GM19328 (cell line): ENCODE measurements at regions not wholly inside any gene's neighbourhood (a gene's known extent, or its start where the extent isn't known, plus 50 kb on each side); places are given as distances from the start of the nearest gene placed in this dataset.
"Not testable (repeated sequence)": the region's sequence is repeated elsewhere in the genome, so short reads cannot be mapped to it uniquely, and the experiment has no call there.

ENCODE experiments used
- ATAC-seq: cut with Tn5 transposase; IDR thresholded peaks from one replicate; pipeline ENCODE4 v1.9.1; 2021; ENCODE audit warnings: mild to moderate bottlenecking, moderate library complexity; ENCODE audit not compliant: unreplicated experiment

DNA sequence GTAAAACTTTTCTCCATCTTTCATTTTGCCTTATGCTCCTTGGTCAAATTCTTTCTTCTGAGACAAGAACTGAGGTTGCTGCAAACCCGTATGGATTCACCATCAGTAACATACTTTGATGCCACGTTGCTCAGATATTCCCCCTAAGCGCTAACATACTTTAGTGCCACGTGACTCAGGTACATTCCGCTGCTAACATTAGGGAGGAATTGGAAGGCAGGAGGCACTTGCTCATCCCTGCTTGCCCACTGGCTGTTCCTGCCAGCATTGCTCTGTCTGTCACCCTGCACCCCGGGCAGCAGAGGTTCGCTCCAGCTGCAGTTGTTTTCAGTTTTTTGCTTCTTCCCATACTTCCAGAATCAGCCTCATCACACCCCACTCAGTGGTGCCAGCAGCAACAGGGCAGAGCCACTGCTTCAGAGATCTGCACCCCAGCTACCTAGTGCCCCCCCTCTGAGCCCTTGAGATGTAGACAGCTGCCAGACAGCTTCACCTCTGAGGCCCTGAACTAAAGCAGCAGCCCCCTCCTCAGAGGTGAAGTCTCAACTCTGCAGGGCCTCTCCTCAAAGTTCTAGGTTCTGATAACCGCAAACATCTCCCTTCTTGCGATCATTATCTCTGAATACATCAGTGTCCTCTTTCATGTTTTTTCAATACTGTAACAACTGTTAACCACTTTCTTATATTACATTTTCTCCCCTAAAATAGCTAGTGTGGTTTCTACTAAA, 228.0 kb upstream of the KIF2A start:
- ATAC-seq, result no peak

DNA sequence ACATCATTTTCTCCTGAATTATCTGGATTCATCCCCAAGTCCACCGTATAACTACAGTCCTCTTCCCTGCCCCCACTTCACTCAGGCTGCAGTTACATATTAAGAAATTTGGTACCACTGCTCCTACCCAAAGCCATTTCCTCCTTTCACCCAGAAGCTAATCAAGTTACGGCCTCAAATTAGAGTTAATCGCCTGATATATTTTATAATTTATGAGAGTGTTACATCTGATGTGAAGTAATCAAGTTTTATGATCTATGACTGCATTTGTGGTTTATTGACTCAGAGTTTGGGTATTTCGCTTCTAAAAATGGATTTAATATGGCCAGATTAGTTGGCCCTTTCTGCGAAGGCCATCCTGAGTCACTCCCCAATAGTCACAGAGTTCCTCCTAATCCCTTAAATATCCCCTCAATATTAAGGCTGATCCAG, 223.6 kb upstream of the KIF2A start:
- ATAC-seq, result no peak

DNA sequence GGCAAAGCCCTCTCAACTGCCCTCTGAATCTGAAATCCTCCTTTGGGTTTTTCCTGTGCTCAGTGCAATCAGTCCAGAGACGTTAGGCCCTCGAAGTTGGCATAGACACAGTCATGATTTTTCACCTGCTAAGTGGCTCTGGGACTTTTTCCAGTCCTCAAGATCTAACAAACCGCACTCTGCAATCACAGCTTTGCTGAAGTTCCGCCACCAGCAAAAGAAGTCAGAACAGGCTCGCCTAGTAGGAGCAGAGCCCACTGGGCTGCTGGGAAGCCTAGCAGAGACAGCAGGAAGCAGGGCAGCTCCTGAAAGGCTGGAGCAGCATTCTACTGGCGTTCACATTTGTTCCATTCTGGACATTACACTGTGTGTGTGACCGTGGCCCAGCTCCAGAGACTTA, 222.8 kb upstream of the KIF2A start:
- ATAC-seq, result no peak

DNA sequence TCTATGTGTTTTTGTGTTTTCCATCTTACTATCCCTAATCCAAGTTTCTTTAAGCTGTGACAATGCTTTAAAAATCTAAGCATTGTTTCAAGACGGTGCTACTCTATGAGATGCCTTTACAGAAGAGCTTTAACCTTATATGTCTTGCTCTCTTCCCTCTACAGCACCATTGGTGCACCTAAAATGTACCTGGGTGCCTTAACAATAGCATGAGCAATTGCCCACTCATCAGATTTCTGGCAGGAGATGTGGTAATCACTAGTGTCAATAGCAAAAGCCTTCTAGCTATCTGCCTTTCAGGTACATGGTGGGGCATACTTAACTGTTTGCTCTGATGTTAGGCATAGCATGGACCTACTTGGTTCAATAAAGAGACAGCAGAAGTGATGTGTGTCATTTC, 222.3 kb upstream of the KIF2A start:
- no peak for ATAC-seq

DNA sequence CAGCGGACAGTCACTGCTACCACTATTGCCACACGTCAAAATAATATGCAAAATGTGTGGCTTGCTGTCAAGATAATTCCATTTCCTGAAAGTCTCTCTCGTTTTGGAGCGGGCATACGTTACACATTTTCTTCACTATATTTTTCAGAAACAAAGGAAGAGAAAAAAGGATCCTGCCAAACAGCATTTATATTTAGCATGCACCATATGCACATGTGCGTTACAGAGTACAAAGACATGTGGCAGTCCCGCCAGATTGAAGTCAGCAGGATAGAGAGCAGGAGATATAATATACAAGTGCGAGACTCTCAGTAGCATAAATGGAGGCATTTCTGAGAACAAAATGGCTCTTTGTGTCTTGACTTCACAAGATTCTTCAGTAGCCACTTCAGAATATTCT, 221.6 kb upstream of the KIF2A start:
- ATAC-seq, result no peak

DNA sequence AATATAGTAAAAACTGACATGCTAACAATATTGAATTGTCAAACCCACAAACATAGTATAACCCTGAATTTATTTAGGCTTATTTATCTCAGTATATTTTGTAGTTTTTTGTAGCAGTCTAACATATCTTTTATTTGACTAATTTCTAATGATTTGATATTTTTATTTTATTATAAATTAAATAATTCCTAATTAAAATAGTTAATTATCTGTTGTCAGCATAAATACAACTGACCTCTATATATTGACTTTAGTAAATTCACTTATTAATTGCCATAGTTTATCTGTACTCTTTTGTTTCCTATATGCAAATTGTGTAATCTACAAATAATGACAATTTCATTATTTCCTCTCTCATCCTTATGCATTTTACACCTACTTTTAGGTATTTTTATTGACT, 215.1 kb upstream of the KIF2A start:
- ATAC-seq, result no peak

DNA sequence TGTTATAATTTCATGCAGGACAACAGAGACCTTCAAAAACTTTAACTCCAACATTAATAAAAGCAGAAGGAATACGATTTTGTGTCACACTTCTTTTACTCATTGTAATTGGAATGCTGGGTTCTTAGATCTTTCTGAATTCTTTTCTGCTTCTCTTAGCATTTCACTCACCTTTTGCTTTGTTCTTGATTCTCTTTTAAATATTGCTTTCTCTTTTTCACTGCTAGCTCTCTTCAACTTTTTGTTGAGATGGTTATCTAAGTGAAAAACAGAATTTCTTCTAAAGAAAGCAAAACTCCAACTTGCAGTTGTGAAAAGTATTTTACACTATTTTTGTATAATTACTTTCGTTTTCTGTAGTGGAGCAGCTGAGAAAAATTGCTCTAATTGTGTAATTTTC, 212.6 kb upstream of the KIF2A start:
- no peak for ATAC-seq

DNA sequence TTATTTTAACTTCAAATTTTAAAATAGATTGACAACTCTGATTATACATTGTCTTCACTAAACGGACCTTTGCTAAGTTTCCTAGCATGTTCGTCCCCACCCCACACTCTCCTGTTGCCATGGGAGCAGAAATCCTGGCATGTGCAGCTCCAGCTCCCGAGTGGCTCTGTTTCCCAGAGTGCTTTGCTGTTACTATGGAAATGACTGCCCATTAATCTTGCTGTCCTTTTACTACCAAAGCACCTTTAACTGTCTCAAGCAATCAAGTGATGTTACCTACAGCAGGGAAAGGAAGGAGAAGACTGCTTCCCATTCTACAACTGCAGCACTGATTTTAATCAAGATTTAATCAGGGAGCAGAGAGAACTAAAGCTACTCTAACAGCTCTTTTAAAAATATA, 212.0 kb upstream of the KIF2A start:
- ATAC-seq, result no peak

DNA sequence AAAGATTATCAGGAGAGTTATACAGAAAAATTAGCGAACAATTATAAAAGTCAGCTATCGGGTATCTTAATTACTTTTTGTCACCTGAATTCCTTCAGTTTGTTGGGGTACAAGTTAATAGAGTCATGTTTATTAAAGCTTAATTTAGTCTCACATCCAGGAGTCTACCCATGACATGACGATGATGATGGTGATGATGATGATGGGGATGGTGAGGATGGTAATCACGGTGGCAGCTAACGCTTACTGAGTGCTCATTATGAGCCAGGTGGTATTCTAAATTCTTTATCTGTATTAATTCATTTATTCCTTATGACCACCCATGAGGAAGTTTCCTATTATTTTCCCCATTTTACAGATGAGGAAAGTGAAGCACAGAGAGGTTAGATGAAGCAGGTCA, 208.6 kb upstream of the KIF2A start:
- no peak for ATAC-seq

DNA sequence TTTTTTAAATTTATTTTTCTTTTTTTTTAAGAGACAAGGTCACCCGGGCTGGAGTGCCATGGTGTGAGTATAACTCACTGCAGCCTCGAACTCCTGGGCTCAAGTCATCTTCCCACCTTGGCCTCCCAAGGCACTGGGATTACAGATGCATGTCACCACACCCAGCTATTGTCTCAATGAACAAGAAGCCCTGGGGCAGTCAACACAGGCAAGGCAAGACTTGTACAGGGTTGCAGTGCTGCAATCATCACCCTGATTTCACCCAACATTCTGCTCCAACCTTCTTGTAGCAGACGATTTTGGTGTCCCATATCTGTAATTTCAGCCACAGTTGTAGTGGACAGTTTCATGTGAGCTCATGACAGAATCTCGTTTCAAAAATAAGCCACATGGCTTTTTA, 205.8 kb upstream of the KIF2A start:
- no peak for ATAC-seq

DNA sequence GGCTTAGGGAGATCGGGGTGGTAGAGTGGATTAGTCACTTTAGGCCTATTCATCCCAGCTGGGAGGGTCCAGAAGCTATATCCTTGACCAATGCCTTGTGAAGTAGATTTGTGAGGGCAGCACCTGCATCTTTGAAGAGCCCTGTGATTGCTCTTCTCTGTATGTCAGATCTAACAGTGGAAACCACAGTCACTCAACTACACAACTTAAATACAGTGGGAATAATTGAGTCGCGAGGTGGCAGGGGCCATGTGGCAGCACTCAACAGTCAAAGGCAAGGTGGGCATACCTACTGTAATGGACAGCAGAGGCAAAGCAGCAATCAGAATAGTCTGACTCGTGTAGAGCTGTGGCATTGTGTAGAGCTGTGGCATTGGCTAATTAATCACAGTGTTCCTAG, 202.1 kb upstream of the KIF2A start:
- ATAC-seq, result not testable (repeated sequence)

DNA sequence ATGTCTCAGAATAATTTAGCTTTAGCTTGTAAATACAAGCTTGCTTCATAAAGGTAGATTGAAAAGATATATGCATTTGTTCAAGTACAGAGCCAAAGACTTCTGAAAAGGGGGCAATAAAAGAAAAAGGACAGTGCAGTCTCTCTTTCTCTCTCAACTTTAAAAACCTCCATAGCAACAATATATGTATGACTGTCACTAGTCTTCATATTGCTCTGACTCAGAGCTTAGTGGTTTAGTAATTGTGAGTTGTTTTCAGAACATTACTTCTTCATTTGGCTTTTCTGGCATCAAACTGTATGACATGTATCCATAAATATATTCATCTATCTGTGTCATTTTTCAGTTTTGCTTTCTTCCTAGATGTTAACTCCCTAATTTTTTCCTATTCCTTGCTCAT, 194.6 kb upstream of the KIF2A start:
- no peak for ATAC-seq

DNA sequence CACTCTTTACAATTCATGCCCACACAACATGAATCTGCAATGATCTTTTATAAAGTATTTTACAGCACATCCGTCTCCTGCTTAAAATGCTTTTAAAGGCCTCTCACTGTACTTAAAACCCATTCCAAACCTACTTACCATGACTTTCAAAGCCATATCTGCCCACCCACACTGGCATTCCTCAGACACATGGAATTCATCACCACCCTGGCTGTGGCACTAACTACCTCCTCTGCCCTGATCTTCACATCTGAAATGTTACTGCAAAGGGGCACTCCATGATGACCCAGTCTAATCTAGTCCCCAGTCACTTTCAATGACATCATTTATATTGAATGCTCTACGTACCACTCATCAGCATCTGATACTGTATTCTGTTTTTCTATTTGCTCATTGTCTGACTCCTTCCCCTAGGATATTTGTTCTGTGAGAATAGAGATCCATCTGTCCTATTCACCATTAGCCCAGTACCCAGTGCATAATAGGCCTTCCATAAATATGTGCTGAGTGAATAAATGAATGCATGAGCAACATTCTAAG, 193.2 kb upstream of the KIF2A start:
- ATAC-seq, result no peak

DNA sequence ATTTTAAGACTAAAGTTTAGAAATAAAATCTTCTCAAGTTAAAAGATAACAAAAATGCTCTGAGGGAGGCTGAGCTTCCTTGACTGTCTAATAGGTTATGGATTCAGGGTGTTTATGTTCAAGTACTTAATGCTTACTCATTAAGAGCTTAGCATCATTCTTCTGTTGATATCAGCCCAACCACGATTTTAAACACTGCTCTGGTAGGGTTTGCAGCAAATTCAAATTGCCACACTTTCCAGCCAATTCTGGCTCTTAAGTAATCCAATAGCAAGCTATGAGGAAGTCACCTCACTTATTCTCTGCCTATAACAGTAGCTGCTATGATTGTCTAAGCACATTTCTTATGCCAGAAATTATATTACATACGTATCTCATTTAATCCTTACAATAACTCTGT, 191.0 kb upstream of the KIF2A start:
- no peak for ATAC-seq

DNA sequence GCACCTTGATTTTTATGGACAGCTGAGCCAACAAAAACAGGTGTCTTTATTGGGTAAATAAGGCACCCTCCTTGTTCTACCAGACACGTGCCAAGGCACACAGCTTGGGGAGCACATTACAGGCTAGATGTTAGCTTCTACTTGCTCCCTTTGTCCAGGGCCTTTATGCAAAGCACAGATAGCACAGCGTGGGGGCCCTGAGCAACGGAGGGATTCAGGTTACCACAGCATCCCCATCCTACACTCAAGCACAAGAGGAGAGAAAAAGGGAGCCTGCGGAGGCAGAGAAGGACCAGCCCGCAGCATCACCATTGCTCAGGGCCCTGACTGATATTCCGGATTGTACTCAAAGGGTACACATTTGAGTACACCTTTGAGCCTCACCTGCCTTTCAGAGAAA, 181.7 kb upstream of the KIF2A start:
- no peak for ATAC-seq

DNA sequence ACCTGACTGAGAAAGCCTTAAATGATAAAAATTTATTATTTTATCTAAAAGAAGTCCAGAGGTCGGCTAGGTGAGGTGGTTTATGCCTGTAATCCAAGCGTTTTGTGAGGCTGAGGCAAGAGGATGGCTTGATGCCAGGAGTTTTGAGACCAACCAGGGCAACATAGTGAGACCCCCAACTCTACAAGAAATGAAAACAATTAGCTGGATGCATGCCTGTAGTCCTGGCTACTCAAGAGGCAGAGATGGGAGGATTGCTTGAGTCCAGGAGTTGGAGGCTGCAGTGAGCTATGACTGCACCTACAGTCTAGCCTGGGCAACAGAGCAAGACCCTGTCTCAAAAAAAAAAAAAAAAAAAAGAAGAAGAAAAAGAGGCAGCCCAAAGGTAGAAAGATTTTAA, 179.9 kb upstream of the KIF2A start:
- no peak for ATAC-seq

DNA sequence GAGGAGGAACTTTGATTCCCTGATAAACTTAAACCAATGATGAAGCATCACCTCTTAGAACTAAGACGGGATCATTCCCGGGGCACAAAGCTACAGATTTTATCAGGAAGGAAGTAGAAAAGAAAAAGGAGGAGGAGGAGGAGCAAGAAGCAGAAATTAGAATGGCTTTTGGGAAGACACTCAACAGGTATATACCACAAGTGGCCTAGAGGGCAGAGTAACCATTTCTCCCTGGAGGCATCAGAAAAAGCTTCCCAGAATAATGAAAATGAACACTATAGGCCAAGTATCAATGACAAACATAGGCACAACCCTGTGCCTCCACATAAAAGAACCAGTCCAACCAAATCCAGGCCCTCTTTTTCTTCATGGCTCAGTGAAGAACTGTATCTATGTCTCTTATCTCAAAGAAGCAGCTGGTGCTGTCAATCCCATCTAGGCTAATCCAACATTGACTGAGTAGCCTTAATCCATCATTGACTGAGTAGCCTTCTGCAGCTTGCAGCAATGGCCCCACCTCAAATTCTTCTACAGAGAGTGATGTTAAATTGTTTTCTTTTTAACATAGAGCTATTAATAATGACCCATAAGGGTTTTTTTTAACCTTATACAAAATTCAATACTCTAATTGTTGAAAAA, 178.8 kb upstream of the KIF2A start:
- no peak for ATAC-seq

DNA sequence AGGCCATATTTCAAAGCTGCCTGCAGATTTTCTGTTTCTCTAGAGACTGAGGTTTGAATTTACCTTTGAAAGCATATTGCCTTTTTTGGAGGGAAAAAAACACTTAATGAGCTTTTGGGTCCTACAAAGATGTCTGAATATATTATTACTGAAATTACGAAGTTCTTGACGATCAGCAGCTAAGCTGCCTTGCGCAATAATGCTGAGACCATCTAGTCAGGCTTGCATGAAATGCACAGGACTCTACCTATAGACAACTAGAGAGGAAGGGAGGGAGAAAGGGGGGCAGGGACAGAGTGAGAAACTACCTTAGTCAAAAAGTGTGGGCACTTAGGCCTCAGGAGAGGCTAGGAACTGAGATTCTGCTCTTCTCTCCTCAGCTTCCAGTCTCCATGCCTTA, 175.9 kb upstream of the KIF2A start:
- ATAC-seq, result no peak

DNA sequence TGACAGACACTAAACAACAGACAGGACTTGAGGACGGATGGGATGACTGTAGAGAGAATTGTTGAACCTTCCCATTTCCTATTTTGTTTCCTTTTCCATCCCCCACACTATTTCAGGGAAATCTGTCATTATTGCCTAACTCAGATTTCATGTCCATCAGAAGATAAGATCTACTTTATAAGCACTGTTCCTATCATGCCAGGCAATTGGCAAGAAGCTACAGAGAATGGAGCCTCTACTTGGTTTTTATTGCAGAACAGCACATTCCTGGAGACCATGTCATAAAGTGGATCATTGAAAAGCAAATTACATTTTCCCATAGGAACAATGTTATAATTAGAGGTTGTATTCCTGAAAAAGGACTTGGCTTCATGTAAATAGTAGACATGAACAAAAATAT, 173.7 kb upstream of the KIF2A start:
- no peak for ATAC-seq

DNA sequence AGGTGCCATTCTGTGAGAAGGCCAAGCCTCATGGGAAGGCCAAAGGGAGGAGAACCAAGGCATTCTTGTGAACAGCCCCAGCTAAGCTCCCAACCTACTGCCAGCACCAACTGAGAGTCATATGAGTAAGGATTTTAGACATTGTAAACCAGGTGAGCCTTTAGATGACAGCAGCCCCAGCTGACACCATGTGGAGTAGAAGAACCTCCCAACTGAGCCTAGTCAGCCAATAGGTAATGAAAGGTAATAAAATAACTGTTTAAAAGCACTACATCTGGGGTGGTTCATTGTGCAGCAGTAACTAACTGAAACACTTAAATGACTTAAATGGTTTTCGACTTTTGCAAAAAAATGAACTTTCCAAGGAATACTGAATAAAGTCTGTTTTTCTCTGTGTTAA, 172.6 kb upstream of the KIF2A start:
- ATAC-seq, result no peak

DNA sequence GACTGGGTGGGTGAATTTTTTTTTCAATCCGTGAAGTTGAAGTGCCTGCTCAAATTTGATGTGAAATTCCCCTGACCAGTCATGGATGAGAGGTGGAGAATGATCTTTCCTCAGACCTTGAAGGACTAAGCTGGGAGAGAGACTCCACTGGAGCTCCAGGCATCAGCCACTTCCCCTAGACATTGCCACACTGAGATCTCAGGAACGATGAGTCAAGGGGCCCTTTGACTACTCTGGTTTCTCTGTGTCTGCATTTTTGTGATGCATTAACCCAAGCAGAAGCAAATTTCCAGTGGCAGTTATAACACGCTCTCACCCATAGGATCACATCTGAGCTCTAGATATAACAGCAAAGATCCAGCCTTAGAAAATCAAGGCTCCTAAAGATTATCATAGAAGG, 171.2 kb upstream of the KIF2A start:
- no peak for ATAC-seq

DNA sequence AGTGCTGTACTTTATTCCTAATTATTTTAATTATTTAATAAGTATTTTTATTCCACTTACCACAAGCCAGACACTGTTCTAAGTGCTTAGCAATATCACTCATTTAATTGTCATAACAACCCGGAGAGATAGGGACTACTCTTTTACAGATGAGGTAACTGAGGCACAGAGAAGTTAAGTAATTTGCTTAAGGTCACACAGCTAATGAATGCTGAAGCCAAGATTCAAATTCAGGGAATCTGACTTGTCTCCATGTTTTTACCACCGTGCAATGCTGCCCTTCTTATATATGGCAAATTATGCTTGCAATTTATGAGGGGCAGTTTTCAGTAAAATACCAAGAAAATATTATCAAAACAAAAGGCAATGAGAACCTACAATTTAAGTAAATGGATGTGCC, 168.4 kb upstream of the KIF2A start:
- no peak for ATAC-seq

DNA sequence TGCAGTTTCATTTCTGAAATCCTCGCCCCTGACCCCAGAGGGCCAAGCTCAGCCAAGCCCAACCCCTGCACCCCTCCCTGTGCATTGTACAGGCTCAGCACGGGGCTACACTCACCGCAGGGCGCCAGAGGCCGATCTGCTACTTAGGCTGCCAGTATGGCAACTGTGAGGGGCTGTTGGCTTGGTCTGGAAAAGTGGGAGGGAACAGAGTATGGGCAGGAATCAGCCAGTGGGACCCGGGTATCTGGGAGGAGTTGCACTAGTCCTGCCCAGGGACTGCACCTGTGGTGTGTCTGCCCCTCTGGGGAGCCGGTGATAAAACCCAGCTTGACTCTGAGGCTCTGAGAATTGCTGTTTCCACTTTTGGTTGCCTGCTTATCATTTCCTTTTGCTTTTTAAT, 167.4 kb upstream of the KIF2A start:
- ATAC-seq, result no peak
